IPS-20b (cell line): ENCODE measurements at regions not wholly inside any gene's neighbourhood (a gene's known extent, or its start where the extent isn't known, plus 50 kb on each side); places are given as distances from the start of the nearest gene placed in this dataset.
"Not testable (repeated sequence)": the region's sequence is repeated elsewhere in the genome, so short reads cannot be mapped to it uniquely, and the experiment has no call there.

Source experiments
- H3K27ac ChIP-seq: one replicate; pipeline ENCODE4 v1.5.1; 2013; ENCODE audit warnings: low read length
- H3K27me3 ChIP-seq: 2 replicates; pipeline ENCODE4 v1.6.1; 2013; ENCODE audit warnings: mild to moderate bottlenecking, low read length, inconsistent platforms; ENCODE audit not compliant: insufficient read depth
- H3K36me3 ChIP-seq: 2 replicates; pipeline ENCODE4 v1.6.1; 2013; ENCODE audit warnings: low read depth, mild to moderate bottlenecking, inconsistent platforms, low read length, moderate library complexity; ENCODE audit not compliant: insufficient read depth
- H3K4me1 ChIP-seq: 2 replicates; pipeline ENCODE4 v1.6.1; 2013; ENCODE audit warnings: mild to moderate bottlenecking, control low read depth, inconsistent platforms, low read length, moderate library complexity; ENCODE audit not compliant: insufficient read depth
- H3K4me3 ChIP-seq: 2 replicates; pipeline ENCODE4 v1.5.1; 2013; ENCODE audit warnings: mild to moderate bottlenecking, low read length, inconsistent platforms
- H3K9ac ChIP-seq: 2 replicates; pipeline ENCODE4 v1.6.1; 2013; ENCODE audit warnings: low read depth, mild to moderate bottlenecking, inconsistent platforms, low read length, moderate library complexity
- H3K9me3 ChIP-seq: 2 replicates; pipeline ENCODE4 v1.6.1; 2013; ENCODE audit warnings: mild to moderate bottlenecking, low read depth, low read length, inconsistent platforms; ENCODE audit not compliant: insufficient read depth

GRCh38 chr21:28193189-28193588, 799.5 kb downstream of the LTN1 start:
- H3K9me3 ChIP-seq = no peaks in the 10 kb centered on the region; the same call in 1 of the 2 replicates
- no peak overlapping the region for H3K27ac ChIP-seq
- no peak overlapping the region for H3K9ac ChIP-seq
- no peak overlapping the region for H3K4me3 ChIP-seq
- H3K27me3 ChIP-seq = no peaks in the 10 kb centered on the region
- no peaks in the 10 kb centered on the region for H3K36me3 ChIP-seq
- no peaks in the 10 kb centered on the region for H3K4me1 ChIP-seq

- H3K9me3 ChIP-seq = peaks cover 8% of the 10 kb centered on the region; the same call in 1 of the 2 replicates
- H3K36me3 ChIP-seq = no peaks in the 10 kb centered on the region
Measured at GRCh38 chr21:28186604-28187003, 806.1 kb downstream of the LTN1 start.

GRCh38 chr21:28181730-28182129, 810.9 kb downstream of the LTN1 start:
- no peak overlapping the region for H3K27ac ChIP-seq

More at GRCh38 chr21:28186604-28187003, 806.1 kb downstream of the LTN1 start:
- Histone ChIP-seq H3K4me3 (no peak overlapping the region), H3K27ac (no peak overlapping the region), H3K27me3 (no peaks in the 10 kb centered on the region), H3K4me1 (no peaks in the 10 kb centered on the region), H3K9ac (no peak overlapping the region)

GRCh38 chr21:28179136-28179535, 813.5 kb downstream of the LTN1 start:
- Histone ChIP-seq H3K9me3 (peaks cover 8% of the 10 kb centered on the region; the same call in 1 of the 2 replicates), H3K4me1 (no peaks in the 10 kb centered on the region), H3K27me3 (no peaks in the 10 kb centered on the region), H3K36me3 (no peaks in the 10 kb centered on the region), H3K4me3 (no peak overlapping the region), H3K27ac (no peak overlapping the region), H3K9ac (no peak overlapping the region)

More at GRCh38 chr21:28181730-28182129, 810.9 kb downstream of the LTN1 start:
- H3K36me3 ChIP-seq = no peaks in the 10 kb centered on the region
- H3K9me3 ChIP-seq = peaks cover 8% of the 10 kb centered on the region; the same call in 1 of the 2 replicates
- H3K4me3 ChIP-seq = no peak overlapping the region
- H3K4me1 ChIP-seq = no peaks in the 10 kb centered on the region
- no peak overlapping the region for H3K9ac ChIP-seq
- H3K27me3 ChIP-seq = no peaks in the 10 kb centered on the region

- no peaks in the 10 kb centered on the region for H3K27me3 ChIP-seq
- no peaks in the 10 kb centered on the region for H3K36me3 ChIP-seq
- no peak overlapping the region for H3K9ac ChIP-seq
- H3K4me1 ChIP-seq = no peaks in the 10 kb centered on the region
- no peak overlapping the region for H3K4me3 ChIP-seq
- H3K27ac ChIP-seq = no peak overlapping the region
- H3K9me3 ChIP-seq = peaks cover under 1% of the 10 kb centered on the region; the same call in 1 of the 2 replicates
Measured at GRCh38 chr21:28177124-28177523, 815.6 kb downstream of the LTN1 start.

GRCh38 chr21:28174701-28175100, 818.0 kb downstream of the LTN1 start:
- H3K9ac ChIP-seq = no peak overlapping the region
- H3K36me3 ChIP-seq = no peaks in the 10 kb centered on the region
- no peaks in the 10 kb centered on the region for H3K27me3 ChIP-seq
- H3K9me3 ChIP-seq = no peaks in the 10 kb centered on the region
- no peaks in the 10 kb centered on the region for H3K4me1 ChIP-seq
- H3K4me3 ChIP-seq = no peak overlapping the region
- H3K27ac ChIP-seq = no peak overlapping the region

- Histone ChIP-seq H3K36me3 (no peaks in the 10 kb centered on the region), H3K9me3 (no peaks in the 10 kb centered on the region), H3K4me3 (no peak overlapping the region), H3K27ac (no peak overlapping the region), H3K4me1 (no peaks in the 10 kb centered on the region), H3K27me3 (no peaks in the 10 kb centered on the region), H3K9ac (no peak overlapping the region)
Measured at GRCh38 chr21:28174006-28174405, 818.7 kb downstream of the LTN1 start.

GRCh38 chr21:28172376-28172775, 820.3 kb downstream of the LTN1 start:
- Histone ChIP-seq H3K36me3 (no peaks in the 10 kb centered on the region), H3K4me3 (no peak overlapping the region), H3K27ac (no peak overlapping the region), H3K4me1 (no peaks in the 10 kb centered on the region), H3K9me3 (no peaks in the 10 kb centered on the region), H3K9ac (no peak overlapping the region), H3K27me3 (no peaks in the 10 kb centered on the region)

GRCh38 chr21:28167366-28167765, 825.3 kb downstream of the LTN1 start:
- Histone ChIP-seq H3K27ac (no peak overlapping the region), H3K27me3 (no peaks in the 10 kb centered on the region), H3K9me3 (no peaks in the 10 kb centered on the region), H3K4me1 (no peaks in the 10 kb centered on the region), H3K36me3 (no peaks in the 10 kb centered on the region), H3K9ac (no peak overlapping the region), H3K4me3 (no peak overlapping the region)

GRCh38 chr21:28164519-28164918, 828.2 kb downstream of the LTN1 start:
- H3K9ac ChIP-seq, H3K4me1 ChIP-seq, H3K4me3 ChIP-seq, H3K36me3 ChIP-seq, H3K27me3 ChIP-seq, H3K27ac ChIP-seq, H3K9me3 ChIP-seq: not testable (repeated sequence)

GRCh38 chr21:28162052-28162451, 830.6 kb downstream of the LTN1 start:
- not testable (repeated sequence) for H3K4me3 ChIP-seq, H3K27ac ChIP-seq, H3K9me3 ChIP-seq, H3K4me1 ChIP-seq, H3K36me3 ChIP-seq, H3K9ac ChIP-seq, H3K27me3 ChIP-seq

GRCh38 chr21:28160378-28160777, 832.3 kb downstream of the LTN1 start:
- Histone ChIP-seq H3K27me3 (no peaks in the 10 kb centered on the region), H3K9me3 (no peaks in the 10 kb centered on the region), H3K27ac (no peak overlapping the region), H3K9ac (no peak overlapping the region), H3K4me3 (no peak overlapping the region), H3K36me3 (no peaks in the 10 kb centered on the region), H3K4me1 (no peaks in the 10 kb centered on the region)

GRCh38 chr21:28159396-28159795, 833.3 kb downstream of the LTN1 start:
- H3K9me3 ChIP-seq = no peaks in the 10 kb centered on the region
- H3K36me3 ChIP-seq = no peaks in the 10 kb centered on the region
- no peak overlapping the region for H3K9ac ChIP-seq
- no peak overlapping the region for H3K27ac ChIP-seq
- no peak overlapping the region for H3K4me3 ChIP-seq
- H3K4me1 ChIP-seq = no peaks in the 10 kb centered on the region
- no peaks in the 10 kb centered on the region for H3K27me3 ChIP-seq
